ENCODE measurements at regions not wholly inside any gene's neighbourhood (a gene's known extent, or its start where the extent isn't known, plus 50 kb on each side); places are given as distances from the start of the nearest gene placed in this dataset.
"Not testable (repeated sequence)": the region's sequence is repeated elsewhere in the genome, so short reads cannot be mapped to it uniquely, and the experiment has no call there.

DNA sequence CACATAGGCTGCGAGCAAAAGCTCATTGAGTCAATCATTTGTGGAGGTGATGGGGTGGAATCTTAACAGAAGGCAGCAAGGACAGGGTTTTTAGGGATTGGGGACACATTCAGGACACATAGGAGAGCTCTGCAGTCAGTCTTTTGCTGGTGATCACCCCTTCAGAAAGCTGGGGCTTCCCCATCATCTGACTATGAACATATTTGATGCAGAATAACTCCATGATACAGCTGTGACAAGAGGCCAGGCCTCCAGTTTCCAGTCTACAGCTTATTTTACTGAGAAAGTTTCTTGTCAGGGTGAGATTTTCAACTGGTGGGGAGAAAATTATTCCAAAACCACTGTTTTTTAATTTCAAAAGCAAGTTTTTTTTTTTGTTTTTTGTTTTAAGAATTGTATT lies 134.2 kb downstream of the TMEM30B start:
- Mint-ChIP-seq H3K9me3 (peaks cover 23% of the 10 kb centered on the region), H3K4me1 (peaks cover 41% of the 10 kb centered on the region), H3K4me3 (no peak overlapping the region), H3K27ac (peak overlapping the region; percentile 69), H3K36me3 (peaks cover 16% of the 10 kb centered on the region), H3K27me3 (ENCODE audit: low read depth) (no peaks in the 10 kb centered on the region)
- no peak for DNase-seq (ENCODE audit: low spot score in 2 of 2, unreplicated experiment in 2 of 2)
- TF ChIP-seq, protein P1, sequence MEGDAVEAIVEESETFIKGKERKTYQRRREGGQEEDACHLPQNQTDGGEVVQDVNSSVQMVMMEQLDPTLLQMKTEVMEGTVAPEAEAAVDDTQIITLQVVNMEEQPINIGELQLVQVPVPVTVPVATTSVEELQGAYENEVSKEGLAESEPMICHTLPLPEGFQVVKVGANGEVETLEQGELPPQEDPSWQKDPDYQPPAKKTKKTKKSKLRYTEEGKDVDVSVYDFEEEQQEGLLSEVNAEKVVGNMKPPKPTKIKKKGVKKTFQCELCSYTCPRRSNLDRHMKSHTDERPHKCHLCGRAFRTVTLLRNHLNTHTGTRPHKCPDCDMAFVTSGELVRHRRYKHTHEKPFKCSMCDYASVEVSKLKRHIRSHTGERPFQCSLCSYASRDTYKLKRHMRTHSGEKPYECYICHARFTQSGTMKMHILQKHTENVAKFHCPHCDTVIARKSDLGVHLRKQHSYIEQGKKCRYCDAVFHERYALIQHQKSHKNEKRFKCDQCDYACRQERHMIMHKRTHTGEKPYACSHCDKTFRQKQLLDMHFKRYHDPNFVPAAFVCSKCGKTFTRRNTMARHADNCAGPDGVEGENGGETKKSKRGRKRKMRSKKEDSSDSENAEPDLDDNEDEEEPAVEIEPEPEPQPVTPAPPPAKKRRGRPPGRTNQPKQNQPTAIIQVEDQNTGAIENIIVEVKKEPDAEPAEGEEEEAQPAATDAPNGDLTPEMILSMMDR (IDR thresholded peaks at IDR 0.05; ENCODE audit: unreplicated experiment), result no peak

DNA sequence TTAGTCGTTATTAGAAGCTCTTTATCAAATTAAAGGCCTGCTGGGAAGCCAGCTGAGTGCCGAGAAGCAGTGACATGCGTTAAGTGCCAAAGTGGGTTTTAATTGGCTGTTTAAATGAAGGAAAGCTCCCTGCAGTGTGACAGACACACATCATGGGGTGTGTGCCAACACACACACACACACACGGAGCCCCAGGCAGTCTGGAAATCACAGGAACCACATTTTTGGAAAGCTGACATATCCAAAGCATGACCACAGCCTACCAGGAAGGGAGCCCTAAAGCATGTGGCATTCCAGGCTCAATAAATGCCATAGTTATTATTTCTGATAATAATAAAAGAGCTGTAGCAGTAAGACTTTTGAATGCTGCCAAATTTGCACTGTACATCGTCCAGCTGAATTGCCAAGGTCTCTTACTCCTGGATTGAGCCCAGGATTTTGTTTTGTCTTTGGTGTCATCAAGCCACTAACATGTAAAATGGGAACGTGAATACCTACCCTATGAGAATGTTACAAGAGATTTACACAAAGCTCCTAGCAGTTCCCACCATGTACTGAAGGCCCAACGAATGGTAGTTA lies 135.1 kb downstream of the TMEM30B start:
- H3K36me3 Mint-ChIP-seq, result peaks cover 16% of the 10 kb centered on the region
- TF ChIP-seq, protein P1 (IDR thresholded peaks at IDR 0.05; ENCODE audit: unreplicated experiment), result no peak
- no peak overlapping the region for H3K4me3 Mint-ChIP-seq
- no peaks in the 10 kb centered on the region for H3K27me3 Mint-ChIP-seq (ENCODE audit: low read depth)
- peak overlapping the region; percentile 89 for H3K27ac Mint-ChIP-seq
- peaks cover 37% of the 10 kb centered on the region for H3K4me1 Mint-ChIP-seq
- DNase-seq (ENCODE audit: low spot score in 2 of 2, unreplicated experiment in 2 of 2), result no peak
- peaks cover 23% of the 10 kb centered on the region for H3K9me3 Mint-ChIP-seq

DNA sequence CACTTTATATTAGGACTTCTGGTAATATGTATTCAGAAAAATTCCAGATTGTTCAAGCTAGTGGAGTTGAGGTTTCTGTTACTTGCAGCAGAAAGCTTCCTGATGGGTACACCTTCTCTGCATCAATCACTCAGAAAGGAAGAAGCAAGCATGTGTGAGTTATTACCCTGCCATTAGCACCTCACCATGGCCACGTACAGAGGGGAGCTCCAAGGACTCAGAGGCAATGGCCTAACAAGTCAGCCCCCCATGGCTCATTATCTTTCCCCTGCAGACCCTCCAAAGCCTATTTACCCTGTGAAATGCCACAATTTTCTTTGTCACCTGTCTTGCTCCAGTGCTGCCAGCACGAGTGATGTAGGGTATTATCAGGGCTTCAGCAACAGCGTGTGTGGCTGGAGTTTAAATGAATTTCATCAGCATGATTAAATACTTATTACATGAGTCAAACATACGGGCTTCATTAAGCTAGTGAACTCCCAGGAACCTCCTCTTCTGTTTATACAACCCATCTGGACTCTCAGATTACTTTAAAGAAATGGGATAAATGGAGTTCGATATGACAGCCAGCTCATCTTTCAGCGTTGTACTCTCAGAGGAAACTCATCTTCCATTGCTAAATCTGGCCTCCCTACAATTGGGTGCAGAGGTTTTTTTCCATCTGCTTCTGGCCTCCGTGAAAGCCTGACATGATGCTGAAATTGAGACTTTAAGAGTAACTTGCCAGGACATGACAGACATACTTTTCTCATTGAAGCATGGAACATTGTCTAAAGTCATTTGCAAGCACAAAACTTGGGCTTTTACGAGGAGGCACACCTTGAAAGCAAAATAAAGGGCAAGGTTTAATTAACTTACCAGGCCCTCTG lies 135.9 kb downstream of the TMEM30B start:
- Mint-ChIP-seq H3K4me3 (no peak overlapping the region), H3K27ac (peak overlapping the region; percentile 89), H3K9me3 (peaks cover 23% of the 10 kb centered on the region), H3K27me3 (ENCODE audit: low read depth) (no peaks in the 10 kb centered on the region), H3K4me1 (peaks cover 34% of the 10 kb centered on the region), H3K36me3 (peaks cover 16% of the 10 kb centered on the region)
- DNase-seq (ENCODE audit: low spot score in 2 of 2, unreplicated experiment in 2 of 2), result no peak
- TF ChIP-seq, protein P1 (IDR thresholded peaks at IDR 0.05; ENCODE audit: unreplicated experiment), result no peak

- Mint-ChIP-seq H3K27ac (peak overlapping the region; percentile 21), H3K9me3 (peaks cover 23% of the 10 kb centered on the region), H3K36me3 (peaks cover 16% of the 10 kb centered on the region), H3K4me1 (peaks cover 31% of the 10 kb centered on the region)
- H3K27me3 Mint-ChIP-seq (ENCODE audit: low read depth); DNase-seq (ENCODE audit: low spot score in 2 of 2, unreplicated experiment in 2 of 2); H3K4me3 Mint-ChIP-seq: not testable (repeated sequence)
Observed at GRCh38 chr14:61144117-61145033, 136.8 kb downstream of the TMEM30B start.

DNA sequence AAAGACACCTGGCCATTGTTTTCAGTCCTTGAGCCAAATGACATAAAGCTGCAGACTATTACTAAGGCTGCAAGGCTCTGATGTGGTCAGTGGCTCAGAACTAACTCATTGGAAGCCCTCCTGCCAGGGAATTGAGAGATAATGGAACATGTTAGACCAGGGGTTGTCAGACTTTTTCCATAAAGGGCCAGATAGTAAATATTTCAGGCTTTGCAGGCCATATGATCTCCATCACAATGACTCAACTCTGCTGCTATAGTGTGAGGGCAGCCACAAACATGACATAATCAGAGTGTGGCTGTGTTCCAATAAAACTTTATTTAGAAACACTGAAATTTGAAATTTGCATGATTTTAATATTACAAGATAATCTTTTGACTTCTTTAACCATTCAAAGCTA lies 140.3 kb downstream of the TMEM30B start:
- no peak for DNase-seq (ENCODE audit: low spot score in 2 of 2, unreplicated experiment in 2 of 2)
- Mint-ChIP-seq H3K4me1 (peaks cover 10% of the 10 kb centered on the region), H3K36me3 (peaks cover 16% of the 10 kb centered on the region), H3K4me3 (no peak overlapping the region), H3K9me3 (peaks cover 47% of the 10 kb centered on the region), H3K27ac (no peak overlapping the region), H3K27me3 (ENCODE audit: low read depth) (no peaks in the 10 kb centered on the region)
- TF ChIP-seq, protein P1 (IDR thresholded peaks at IDR 0.05; ENCODE audit: unreplicated experiment), result no peak
